CD14-positive monocyte (primary cell): ENCODE measurements at regions not wholly inside any gene's neighbourhood (a gene's known extent, or its start where the extent isn't known, plus 50 kb on each side); places are given as distances from the start of the nearest gene placed in this dataset.

Experiments
- DNase-seq, 3 donors: peaks; one replicate each; pipeline ENCODE4 v3.0.0-alpha.2; 2011 to 2022
- H2AFZ ChIP-seq: 2 replicates; pipeline ENCODE4 v1.6.0; 2012; ENCODE audit warnings: mild to moderate bottlenecking, low read depth, low read length, inconsistent platforms; ENCODE audit not compliant: insufficient read depth, poor library complexity, severe bottlenecking
- H3K27ac ChIP-seq, 2 donors: 1 replicate in 1 of 2; 2 replicates in 1 of 2; pipeline ENCODE4 v1.5.1; 2012 to 2013; ENCODE audit warnings: low read length in 2 of 2, control low read depth in 1 of 2, inconsistent platforms in 1 of 2, low read depth in 1 of 2, mild to moderate bottlenecking in 1 of 2
- H3K27me3 ChIP-seq, 2 donors: one replicate each; pipeline versions ENCODE4 v1.6.0 to v1.6.1; 2011 to 2013; ENCODE audit warnings: low read length in 2 of 2; ENCODE audit not compliant: control insufficient read depth in 2 of 2, insufficient read depth in 2 of 2
- H3K36me3 ChIP-seq, 2 donors: replicated peaks in 1 of 2; 1 replicate in 1 of 2; 2 replicates in 1 of 2; pipeline versions ENCODE4 v1.5.1 to v1.6.1; 2012 to 2013; ENCODE audit warnings: low read length in 2 of 2, control low read depth in 1 of 2, inconsistent platforms in 1 of 2, mild to moderate bottlenecking in 1 of 2; ENCODE audit not compliant: insufficient read depth in 2 of 2, control insufficient read depth in 1 of 2
- H3K4me1 ChIP-seq, 2 donors: 1 replicate in 1 of 2; 2 replicates in 1 of 2; pipeline versions ENCODE4 v1.5.1 to v1.6.1; 2012 to 2013; ENCODE audit warnings: low read length in 2 of 2, control low read depth in 1 of 2, inconsistent platforms in 1 of 2, mild to moderate bottlenecking in 1 of 2, moderate library complexity in 1 of 2; ENCODE audit not compliant: insufficient read depth in 2 of 2, control insufficient read depth in 1 of 2
- H3K4me2 ChIP-seq: replicated peaks from 2 replicates; pipeline ENCODE3; 2012; ENCODE audit warnings: low read length, moderate library complexity, mild to moderate bottlenecking; ENCODE audit not compliant: poor library complexity, severe bottlenecking; ENCODE audit errors: extremely low read depth
- H3K4me3 ChIP-seq, 3 experiments: fragments of 200-600 bp in 1 of 3; sonication (generic) in 1 of 3; replicated peaks in 1 of 3; 1 replicate in 2 of 3; 2 replicates in 1 of 3; pipeline ENCODE4 v1.5.1; 2011 to 2013; ENCODE audit warnings: low read length in 3 of 3, mild to moderate bottlenecking in 3 of 3, control low read depth in 2 of 3, low read depth in 2 of 3, inconsistent platforms in 1 of 3, moderate library complexity in 1 of 3
- H3K79me2 ChIP-seq: 2 replicates; pipeline ENCODE4 v1.6.0; 2012; ENCODE audit warnings: mild to moderate bottlenecking, control low read depth, inconsistent platforms, low read length, moderate library complexity; ENCODE audit not compliant: insufficient read depth
- H3K9ac ChIP-seq: 2 replicates; pipeline ENCODE4 v1.6.0; 2017; ENCODE audit warnings: low read length, mild to moderate bottlenecking; ENCODE audit not compliant: insufficient read depth, poor library complexity, severe bottlenecking
- H3K9me3 ChIP-seq, 2 donors: replicated peaks in 1 of 2; 1 replicate in 1 of 2; 2 replicates in 1 of 2; pipeline versions ENCODE4 v1.5.1 to v1.6.1; 2012 to 2013; ENCODE audit warnings: low read length in 2 of 2, control low read depth in 1 of 2; ENCODE audit not compliant: control insufficient read depth in 1 of 2, insufficient read depth in 1 of 2
- H4K20me1 ChIP-seq: 2 replicates; pipeline ENCODE4 v1.6.0; 2012; ENCODE audit warnings: mild to moderate bottlenecking, low read length, control low read depth, moderate library complexity; ENCODE audit not compliant: insufficient read depth
- H3K27ac Mint-ChIP-seq, 7 donors: one replicate each; pipeline ENCODE4 v1.8.0; 2020; ENCODE audit warnings: mild to moderate bottlenecking in 7 of 7, mixed read lengths in 7 of 7, moderate library complexity in 6 of 7, inconsistent platforms in 2 of 7
- H3K27me3 Mint-ChIP-seq, 3 donors: one replicate each; pipeline ENCODE4 v1.8.0; 2021 to 2022; ENCODE audit warnings: low read depth in 3 of 3, mild to moderate bottlenecking in 3 of 3, mixed read lengths in 3 of 3, moderate library complexity in 3 of 3, inconsistent platforms in 1 of 3
- H3K36me3 Mint-ChIP-seq, 2 donors: one replicate each; pipeline ENCODE4 v1.8.0; 2020; ENCODE audit warnings: mixed read lengths in 2 of 2, inconsistent platforms in 1 of 2, mild to moderate bottlenecking in 1 of 2
- H3K4me1 Mint-ChIP-seq: one replicate; pipeline ENCODE4 v1.8.0; 2020; ENCODE audit warnings: mild to moderate bottlenecking, mixed read lengths
- H3K4me3 Mint-ChIP-seq, 2 donors: one replicate each; pipeline ENCODE4 v1.8.0; 2020; ENCODE audit warnings: mild to moderate bottlenecking in 2 of 2, mixed read lengths in 2 of 2, moderate library complexity in 1 of 2
- H3K9me3 Mint-ChIP-seq, 7 donors: one replicate each; pipeline ENCODE4 v1.8.0; 2020 to 2022; ENCODE audit warnings: mixed read lengths in 7 of 7, mild to moderate bottlenecking in 6 of 7, moderate library complexity in 6 of 7, inconsistent platforms in 2 of 7
- CTCF ChIP-seq: fragments of 200-600 bp; IDR thresholded peaks from one replicate; pipeline ENCODE4 v1.8.0; 2022; ENCODE audit warnings: antibody characterized with exemption, mild to moderate bottlenecking
- WGBS: methylation state at CpG from one replicate; pipeline ENCODE4 v1.1.5; 2013; ENCODE audit warnings: missing lambda C conversion rate; ENCODE audit not compliant: insufficient coverage; 5-methylcytosine and 5-hydroxymethylcytosine counted together
- intact Hi-C, 2 donors: fragments of 100-400 bp; cut with micrococcal nuclease; formaldehyde crosslinking; loops; one replicate each; pipeline versions ENCODE4 v1.15.0 to v1.15.1; 2023

DNA sequence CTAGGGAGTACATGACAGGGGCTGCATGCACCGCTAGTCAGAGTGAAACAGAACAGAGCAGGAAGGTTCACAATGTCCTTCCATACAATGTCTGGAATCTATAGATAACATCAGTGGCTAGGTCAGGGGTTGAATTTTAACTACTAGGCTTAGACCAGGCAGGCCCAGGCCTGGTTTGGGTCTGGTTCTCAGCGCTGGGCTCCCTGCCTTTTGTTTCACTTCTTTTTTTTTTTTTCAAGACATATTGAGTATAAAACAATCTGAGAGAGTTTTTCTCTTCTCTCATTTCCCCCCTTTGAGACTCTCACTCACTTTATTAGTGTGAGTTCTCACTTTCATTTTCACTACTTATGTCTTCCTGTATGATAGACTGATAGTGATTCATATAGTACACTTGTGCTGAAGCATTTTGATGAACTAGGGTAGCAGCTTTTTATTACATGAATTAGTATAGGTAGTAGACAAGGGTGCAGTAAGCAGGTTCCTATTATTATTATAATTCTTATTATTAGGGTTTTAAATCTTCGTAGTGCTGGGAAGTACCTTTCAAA is 120.0 kb upstream of the ZDHHC15 start:
- Histone ChIP-seq H3K79me2 (no peaks in the 10 kb centered on the region), H3K4me1 (no peaks in the 10 kb centered on the region), H4K20me1 (no peaks in the 10 kb centered on the region), H2AFZ (no peak overlapping the region), H3K4me2 (no peak overlapping the region), H3K27me3 (no peaks in the 10 kb centered on the region), H3K27ac (no peak overlapping the region), H3K4me3 (no peak overlapping the region), H3K36me3 (no peaks in the 10 kb centered on the region), H3K9me3 (peaks cover 13 to 18% of the 10 kb centered on the region in 2 donors), H3K9ac (no peak overlapping the region)
- Mint-ChIP-seq H3K9me3 (peaks cover 6 to 42% (median 21%) of the 10 kb centered on the region in 7 donors), H3K27ac (no peak overlapping the region), H3K36me3 (no peaks in the 10 kb centered on the region), H3K27me3 (no peaks in the 10 kb centered on the region), H3K4me1 (no peaks in the 10 kb centered on the region), H3K4me3 (no peak overlapping the region)
- no peak for TF ChIP-seq CTCF
- WGBS, result no CpG with 5 or more reads among the region's 3 CpGs
- intact Hi-C loops, result no loop called here
- DNase-seq, result no peak

- H3K27ac ChIP-seq, result no peak overlapping the region
- DNase-seq, result no peak
- TF ChIP-seq CTCF, result no peak
- intact Hi-C loops, result no loop called here
- H3K36me3 ChIP-seq, result no peaks in the 10 kb centered on the region
- H4K20me1 ChIP-seq, result no peaks in the 10 kb centered on the region
- H3K9me3 ChIP-seq, result peaks cover 8 to 27% of the 10 kb centered on the region in 2 donors
- H3K4me1 ChIP-seq, result no peaks in the 10 kb centered on the region
- no peaks in the 10 kb centered on the region for H3K27me3 ChIP-seq
- H3K4me2 ChIP-seq, result no peak overlapping the region
- Mint-ChIP-seq H3K4me3 (no peak overlapping the region), H3K9me3 (peaks cover 21 to 38% (median 27%) of the 10 kb centered on the region in 7 donors), H3K27me3 (no peaks in the 10 kb centered on the region), H3K4me1 (no peaks in the 10 kb centered on the region), H3K36me3 (no peaks in the 10 kb centered on the region), H3K27ac (no peak overlapping the region)
- H3K9ac ChIP-seq, result no peak overlapping the region
- WGBS, result no CpG with 5 or more reads among the region's 3 CpGs
- H3K79me2 ChIP-seq, result no peaks in the 10 kb centered on the region
- no peak overlapping the region for H2AFZ ChIP-seq
- H3K4me3 ChIP-seq, result no peak overlapping the region
These were observed 115.5 kb upstream of the ZDHHC15 start for GRCh38 chrX:75638332-75638731.
